ENCODE measurements at regions not wholly inside any gene's neighbourhood (a gene's known extent, or its start where the extent isn't known, plus 50 kb on each side); places are given as distances from the start of the nearest gene placed in this dataset.

- Histone ChIP-seq H3K9ac (ENCODE audit: low read depth, low read length) (no peak overlapping the region), H3K27me3 (ENCODE audit: control insufficient read depth, insufficient read depth, low read length) (no peaks in the 10 kb centered on the region), H4K20me1 (ENCODE audit: insufficient read depth, low read length) (no peaks in the 10 kb centered on the region), H3K36me3 (ENCODE audit: control insufficient read depth, insufficient read depth, low read length) (no peaks in the 10 kb centered on the region), H3K9me3 (ENCODE audit: control insufficient read depth, insufficient read depth, low read length) (no peaks in the 10 kb centered on the region), H3K4me1 (ENCODE audit: control insufficient read depth, insufficient read depth, low read length) (peaks cover 7% of the 10 kb centered on the region), H3K4ac (ENCODE audit: low read depth, low read length) (no peak overlapping the region), H3K9me1 (ENCODE audit: insufficient read depth, low read length) (peaks cover 7% of the 10 kb centered on the region), H2BK20ac (ENCODE audit: low read depth, low read length) (no peak overlapping the region), H2BK5ac (ENCODE audit: low read depth, low read length, poor library complexity, severe bottlenecking) (no peak overlapping the region), H3K4me2 (ENCODE audit: low read depth, low read length) (no peak overlapping the region), H2AFZ (replicated peaks; ENCODE audit: low read length, poor library complexity) (no peak overlapping the region), H2BK15ac (ENCODE audit: low read depth, low read length) (no peak overlapping the region), H2AK9ac (replicated peaks; ENCODE audit: low read depth, low read length, poor library complexity) (no peak overlapping the region), H4K5ac (ENCODE audit: low read depth, low read length) (no peak overlapping the region), H3K27ac (ENCODE audit: insufficient read depth, low read length) (no peak overlapping the region), H3K56ac (ENCODE audit: extremely low read depth, insufficient read depth, low read length) (no peak overlapping the region), H3K4me3 (ENCODE audit: insufficient read depth, low read depth, low read length) (no peak overlapping the region), H3K18ac (ENCODE audit: low read depth, low read length) (no peak overlapping the region), H2AK5ac (ENCODE audit: low read depth, low read length) (no peak overlapping the region), H3K79me1 (ENCODE audit: low read depth in 1 of 2, low read length in 2 of 2) (no peaks in the 10 kb centered on the region), H2BK120ac (ENCODE audit: low read depth, low read length) (no peak overlapping the region), H3K14ac (replicated peaks; ENCODE audit: low read depth, low read length) (no peak overlapping the region), H4K8ac (ENCODE audit: low read depth in 2 of 2, low read length in 2 of 2) (no peak overlapping the region), H4K91ac (ENCODE audit: insufficient read depth, low read depth, low read length) (no peak overlapping the region), H3K23ac (ENCODE audit: low read depth, low read length) (no peak overlapping the region)
- TF ChIP-seq RCOR1 (IDR thresholded peaks at IDR 0.05; ENCODE audit: insufficient replicate concordance, low read length) (no peak), RAD21 (IDR thresholded peaks at IDR 0.05; ENCODE audit: low read length) (no peak), BHLHE40 (IDR thresholded peaks at IDR 0.05; ENCODE audit: low read depth, low read length) (no peak), FOS (IDR thresholded peaks at IDR 0.05; ENCODE audit: low read depth, low read length) (no peak), CHD1 (IDR thresholded peaks at IDR 0.05; ENCODE audit: low read depth, low read length) (no peak), MAFK (IDR thresholded peaks at IDR 0.05; ENCODE audit: low read depth, low read length) (no peak), SMC3 (IDR thresholded peaks at IDR 0.05; ENCODE audit: low read depth, low read length) (no peak), ELK1 (IDR thresholded peaks at IDR 0.05; ENCODE audit: borderline replicate concordance, low read depth, low read length) (no peak), CTCF (conservative IDR thresholded peaks at IDR 0.05; ENCODE audit: low read depth, low read length) (no peak), MXI1 (IDR thresholded peaks at IDR 0.05; ENCODE audit: borderline replicate concordance, low read depth, low read length) (no peak), USF2 (IDR thresholded peaks at IDR 0.05; ENCODE audit: low read depth, low read length) (no peak), RFX5 (IDR thresholded peaks at IDR 0.05; ENCODE audit: low read depth, low read length) (no peak), CEBPB (IDR thresholded peaks at IDR 0.05; ENCODE audit: low read depth, low read length) (no peak)
- ATAC-seq (ENCODE audit: low read depth) (no peak), DNase-seq (no peak)
- POLR2A ChIA-PET (ENCODE audit: unreplicated experiment): no interaction called here
- in situ Hi-C loops (cut with MboI; ENCODE audit: low sequenced_read_pairs) (no loop called here), dilution Hi-C loops (cut with HindIII; ENCODE audit: low sequenced_read_pairs, unreplicated experiment) (no loop called here), intact Hi-C loops (cut with micrococcal nuclease) (no loop called here)
- CTCF ChIA-PET: no interaction called here
- BruUV-seq (replicated peaks): no TSS peak
Observed at GRCh38 chr9:2567922-2568321, 53.7 kb upstream of the VLDLR start.

Data from IMR-90 (cell line).